HL-60 (cell line): ENCODE measurements at regions not wholly inside any gene's neighbourhood (a gene's known extent, or its start where the extent isn't known, plus 50 kb on each side); places are given as distances from the start of the nearest gene placed in this dataset.

ENCODE experiments used
- POLR2AphosphoS5 ChIP-seq: IDR thresholded peaks from 2 replicates; pipeline ENCODE4 v1.6.1; 2012; ENCODE audit warnings: low read depth
- REST ChIP-seq: IDR thresholded peaks from 2 replicates; pipeline ENCODE4 v1.6.1; 2012; ENCODE audit warnings: low read depth; ENCODE audit not compliant: insufficient replicate concordance
- SPI1 ChIP-seq: IDR thresholded peaks from 2 replicates; pipeline ENCODE4 v1.6.1; 2012; ENCODE audit warnings: low read depth, mild to moderate bottlenecking, borderline replicate concordance
- TF ChIP-seq, protein P1 (sequence below): IDR thresholded peaks from one replicate; pipeline ENCODE4 v1.5.1; 2011; ENCODE audit warnings: low read length, control low read depth, inconsistent platforms; ENCODE audit not compliant: insufficient read depth

- TF ChIP-seq, protein P1, sequence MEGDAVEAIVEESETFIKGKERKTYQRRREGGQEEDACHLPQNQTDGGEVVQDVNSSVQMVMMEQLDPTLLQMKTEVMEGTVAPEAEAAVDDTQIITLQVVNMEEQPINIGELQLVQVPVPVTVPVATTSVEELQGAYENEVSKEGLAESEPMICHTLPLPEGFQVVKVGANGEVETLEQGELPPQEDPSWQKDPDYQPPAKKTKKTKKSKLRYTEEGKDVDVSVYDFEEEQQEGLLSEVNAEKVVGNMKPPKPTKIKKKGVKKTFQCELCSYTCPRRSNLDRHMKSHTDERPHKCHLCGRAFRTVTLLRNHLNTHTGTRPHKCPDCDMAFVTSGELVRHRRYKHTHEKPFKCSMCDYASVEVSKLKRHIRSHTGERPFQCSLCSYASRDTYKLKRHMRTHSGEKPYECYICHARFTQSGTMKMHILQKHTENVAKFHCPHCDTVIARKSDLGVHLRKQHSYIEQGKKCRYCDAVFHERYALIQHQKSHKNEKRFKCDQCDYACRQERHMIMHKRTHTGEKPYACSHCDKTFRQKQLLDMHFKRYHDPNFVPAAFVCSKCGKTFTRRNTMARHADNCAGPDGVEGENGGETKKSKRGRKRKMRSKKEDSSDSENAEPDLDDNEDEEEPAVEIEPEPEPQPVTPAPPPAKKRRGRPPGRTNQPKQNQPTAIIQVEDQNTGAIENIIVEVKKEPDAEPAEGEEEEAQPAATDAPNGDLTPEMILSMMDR = no peak
- TF ChIP-seq POLR2AphosphoS5 (no peak), REST (no peak), SPI1 (no peak)
Measured at GRCh38 chr5:105413406-105413990, 1850.9 kb upstream of the NUDT12 start.
